Keratinocyte (primary cell): ENCODE measurements at regions not wholly inside any gene's neighbourhood (a gene's known extent, or its start where the extent isn't known, plus 50 kb on each side); places are given as distances from the start of the nearest gene placed in this dataset.

Experiments used
- EZH2 ChIP-seq: IDR thresholded peaks from one replicate; pipeline ENCODE4 v1.6.1; 2012; ENCODE audit warnings: inconsistent platforms, mild to moderate bottlenecking, low read length, moderate library complexity
- TF ChIP-seq, protein P1 (sequence below), 3 experiments: IDR thresholded peaks in 1 of 3; conservative IDR thresholded peaks in 1 of 3; optimal IDR thresholded peaks in 1 of 3; 2 replicates in 2 of 3; 3 replicates in 1 of 3; pipeline versions ENCODE3 to v1.5.1; 2011; ENCODE audit warnings: low read length in 3 of 3, mild to moderate bottlenecking in 3 of 3, moderate library complexity in 2 of 3, control low read depth in 1 of 3, inconsistent platforms in 1 of 3; ENCODE audit not compliant: insufficient read depth in 2 of 3; ENCODE audit errors: extremely low read depth in 1 of 3

DNA sequence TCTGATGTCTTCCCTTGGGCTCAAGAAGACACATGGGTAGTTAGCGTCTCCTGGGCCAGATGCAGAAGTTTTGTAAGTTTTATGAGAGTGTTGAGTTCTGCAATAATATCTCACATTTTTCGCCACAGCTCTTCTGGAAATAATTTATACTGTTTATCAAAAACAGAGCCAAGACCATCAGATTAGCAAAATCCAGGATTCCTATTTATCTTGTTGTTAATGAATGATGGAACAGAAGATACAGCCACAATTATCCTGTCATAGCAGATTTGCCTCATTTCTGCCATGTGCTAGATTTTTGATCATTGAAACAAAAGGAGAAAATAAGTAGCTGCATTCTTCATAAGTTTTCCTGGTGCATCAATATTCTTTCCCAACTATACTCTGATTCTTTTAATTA is 1048.6 kb upstream of the KLHL29 start:
- TF ChIP-seq, protein P1, sequence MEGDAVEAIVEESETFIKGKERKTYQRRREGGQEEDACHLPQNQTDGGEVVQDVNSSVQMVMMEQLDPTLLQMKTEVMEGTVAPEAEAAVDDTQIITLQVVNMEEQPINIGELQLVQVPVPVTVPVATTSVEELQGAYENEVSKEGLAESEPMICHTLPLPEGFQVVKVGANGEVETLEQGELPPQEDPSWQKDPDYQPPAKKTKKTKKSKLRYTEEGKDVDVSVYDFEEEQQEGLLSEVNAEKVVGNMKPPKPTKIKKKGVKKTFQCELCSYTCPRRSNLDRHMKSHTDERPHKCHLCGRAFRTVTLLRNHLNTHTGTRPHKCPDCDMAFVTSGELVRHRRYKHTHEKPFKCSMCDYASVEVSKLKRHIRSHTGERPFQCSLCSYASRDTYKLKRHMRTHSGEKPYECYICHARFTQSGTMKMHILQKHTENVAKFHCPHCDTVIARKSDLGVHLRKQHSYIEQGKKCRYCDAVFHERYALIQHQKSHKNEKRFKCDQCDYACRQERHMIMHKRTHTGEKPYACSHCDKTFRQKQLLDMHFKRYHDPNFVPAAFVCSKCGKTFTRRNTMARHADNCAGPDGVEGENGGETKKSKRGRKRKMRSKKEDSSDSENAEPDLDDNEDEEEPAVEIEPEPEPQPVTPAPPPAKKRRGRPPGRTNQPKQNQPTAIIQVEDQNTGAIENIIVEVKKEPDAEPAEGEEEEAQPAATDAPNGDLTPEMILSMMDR (optimal IDR thresholded peaks at IDR 0.05 in 1 of 3, IDR thresholded peaks at IDR 0.05 in 1 of 3, conservative IDR thresholded peaks at IDR 0.05 in 1 of 3; ENCODE audit: extremely low read depth in 1 of 3, insufficient read depth in 2 of 3, low read length in 3 of 3), result no peak
- TF ChIP-seq EZH2, result no peak
